HEK293 (cell line): ENCODE measurements at regions not wholly inside any gene's neighbourhood (a gene's known extent, or its start where the extent isn't known, plus 50 kb on each side); places are given as distances from the start of the nearest gene placed in this dataset.

ENCODE experiments used
- CTCF ChIP-seq: fragments of 450-650 bp; formaldehyde crosslinking; IDR thresholded peaks from 2 replicates; pipeline ENCODE4 v1.5.1; 2016; ENCODE audit warnings: missing biosample characterization, missing genetic modification characterization
- KLF16 ChIP-seq: fragments of 450-650 bp; formaldehyde crosslinking; IDR thresholded peaks from 2 replicates; pipeline ENCODE4 v1.5.1; 2017; ENCODE audit warnings: missing biosample characterization, missing genetic modification characterization
- REST ChIP-seq: fragments of 450-650 bp; formaldehyde crosslinking; IDR thresholded peaks from 2 replicates; pipeline ENCODE4 v1.5.1; 2016; ENCODE audit warnings: missing biosample characterization, missing genetic modification characterization
- ZNF121 ChIP-seq: fragments of 450-650 bp; formaldehyde crosslinking; IDR thresholded peaks from 2 replicates; pipeline ENCODE4 v1.5.1; 2016; ENCODE audit warnings: missing biosample characterization, missing genetic modification characterization
- ZNF23 ChIP-seq: fragments of 450-650 bp; formaldehyde crosslinking; IDR thresholded peaks from 2 replicates; pipeline ENCODE4 v1.5.1; 2016; ENCODE audit warnings: missing biosample characterization, missing genetic modification characterization, borderline replicate concordance
- ZNF266 ChIP-seq: fragments of 450-650 bp; formaldehyde crosslinking; IDR thresholded peaks from 2 replicates; pipeline ENCODE4 v1.5.1; 2016; ENCODE audit warnings: missing biosample characterization, missing genetic modification characterization, low read depth
- ZNF518A ChIP-seq: fragments of 450-650 bp; formaldehyde crosslinking; conservative IDR thresholded peaks from 2 replicates; pipeline ENCODE4 v1.5.1; 2016; ENCODE audit warnings: low read depth, missing biosample characterization, missing genetic modification characterization
- ZNF549 ChIP-seq: fragments of 450-650 bp; IDR thresholded peaks from 2 replicates; pipeline ENCODE4 v1.5.1; 2018; ENCODE audit warnings: missing biosample characterization, missing genetic modification characterization, mild to moderate bottlenecking, inconsistent platforms, moderate library complexity
- ZNF596 ChIP-seq: fragments of 450-650 bp; IDR thresholded peaks from 2 replicates; pipeline ENCODE4 v1.5.0; 2018; ENCODE audit warnings: missing biosample characterization, mild to moderate bottlenecking, missing genetic modification characterization, moderate library complexity
- ZNF639 ChIP-seq: fragments of 450-650 bp; formaldehyde crosslinking; IDR thresholded peaks from 2 replicates; pipeline ENCODE4 v1.5.1; 2016; ENCODE audit warnings: missing biosample characterization, missing genetic modification characterization
- ZNF791 ChIP-seq: fragments of 450-650 bp; formaldehyde crosslinking; IDR thresholded peaks from 2 replicates; pipeline ENCODE4 v1.5.1; 2016; ENCODE audit warnings: missing biosample characterization, missing genetic modification characterization
- ZSCAN5A ChIP-seq: fragments of 450-650 bp; formaldehyde crosslinking; IDR thresholded peaks from 2 replicates; pipeline ENCODE4 v1.5.1; 2016; ENCODE audit warnings: missing biosample characterization, missing genetic modification characterization

GRCh38 chr12:20314328-20314727 lies 54.0 kb upstream of the PDE3A start:
- TF ChIP-seq ZNF639 (tag by site-specific recombination) (no peak), CTCF (no peak), ZSCAN5A (tag by site-specific recombination) (no peak), ZNF791 (tag by site-specific recombination) (no peak), REST (tag by site-specific recombination) (no peak), KLF16 (no peak), ZNF121 (tag by site-specific recombination) (no peak), ZNF266 (tag by site-specific recombination) (no peak), ZNF549 (tag by site-specific recombination) (no peak), ZNF518A (tag by site-specific recombination) (no peak), ZNF23 (tag by site-specific recombination) (no peak), ZNF596 (tag by site-specific recombination) (no peak)
